ENCODE measurements at regions not wholly inside any gene's neighbourhood (a gene's known extent, or its start where the extent isn't known, plus 50 kb on each side); places are given as distances from the start of the nearest gene placed in this dataset.

DNA sequence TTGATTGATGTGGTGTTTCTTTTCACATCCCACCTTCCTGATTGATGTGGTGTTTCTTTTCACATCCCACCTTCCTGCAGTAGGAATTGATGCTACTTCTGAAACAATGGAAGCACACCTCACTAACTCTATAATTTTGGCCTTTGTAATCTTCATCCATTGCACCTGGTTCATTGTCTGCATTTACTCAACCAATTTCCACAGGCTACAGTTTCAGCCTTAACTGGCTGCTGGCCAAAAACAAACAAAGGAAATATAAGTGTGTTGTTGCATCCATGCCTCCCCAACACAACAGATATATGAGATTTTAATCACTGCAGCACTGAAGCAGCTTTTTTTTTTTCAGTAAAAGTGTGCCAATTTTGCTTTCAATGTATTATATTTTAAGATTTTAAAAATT is 867.6 kb upstream of the PCDH7 start:
- TF ChIP-seq, protein P1, sequence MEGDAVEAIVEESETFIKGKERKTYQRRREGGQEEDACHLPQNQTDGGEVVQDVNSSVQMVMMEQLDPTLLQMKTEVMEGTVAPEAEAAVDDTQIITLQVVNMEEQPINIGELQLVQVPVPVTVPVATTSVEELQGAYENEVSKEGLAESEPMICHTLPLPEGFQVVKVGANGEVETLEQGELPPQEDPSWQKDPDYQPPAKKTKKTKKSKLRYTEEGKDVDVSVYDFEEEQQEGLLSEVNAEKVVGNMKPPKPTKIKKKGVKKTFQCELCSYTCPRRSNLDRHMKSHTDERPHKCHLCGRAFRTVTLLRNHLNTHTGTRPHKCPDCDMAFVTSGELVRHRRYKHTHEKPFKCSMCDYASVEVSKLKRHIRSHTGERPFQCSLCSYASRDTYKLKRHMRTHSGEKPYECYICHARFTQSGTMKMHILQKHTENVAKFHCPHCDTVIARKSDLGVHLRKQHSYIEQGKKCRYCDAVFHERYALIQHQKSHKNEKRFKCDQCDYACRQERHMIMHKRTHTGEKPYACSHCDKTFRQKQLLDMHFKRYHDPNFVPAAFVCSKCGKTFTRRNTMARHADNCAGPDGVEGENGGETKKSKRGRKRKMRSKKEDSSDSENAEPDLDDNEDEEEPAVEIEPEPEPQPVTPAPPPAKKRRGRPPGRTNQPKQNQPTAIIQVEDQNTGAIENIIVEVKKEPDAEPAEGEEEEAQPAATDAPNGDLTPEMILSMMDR (conservative IDR thresholded peaks at IDR 0.05; ENCODE audit: low read depth in 2 of 2), result no peak
- no peak for TF ChIP-seq POLR2AphosphoS5 (IDR thresholded peaks at IDR 0.05; ENCODE audit: low read depth)
- no peak for TF ChIP-seq CREB1 (CRISPR knock-in tag; IDR thresholded peaks at IDR 0.05; ENCODE audit: low read depth)
- TF ChIP-seq, protein P2, sequence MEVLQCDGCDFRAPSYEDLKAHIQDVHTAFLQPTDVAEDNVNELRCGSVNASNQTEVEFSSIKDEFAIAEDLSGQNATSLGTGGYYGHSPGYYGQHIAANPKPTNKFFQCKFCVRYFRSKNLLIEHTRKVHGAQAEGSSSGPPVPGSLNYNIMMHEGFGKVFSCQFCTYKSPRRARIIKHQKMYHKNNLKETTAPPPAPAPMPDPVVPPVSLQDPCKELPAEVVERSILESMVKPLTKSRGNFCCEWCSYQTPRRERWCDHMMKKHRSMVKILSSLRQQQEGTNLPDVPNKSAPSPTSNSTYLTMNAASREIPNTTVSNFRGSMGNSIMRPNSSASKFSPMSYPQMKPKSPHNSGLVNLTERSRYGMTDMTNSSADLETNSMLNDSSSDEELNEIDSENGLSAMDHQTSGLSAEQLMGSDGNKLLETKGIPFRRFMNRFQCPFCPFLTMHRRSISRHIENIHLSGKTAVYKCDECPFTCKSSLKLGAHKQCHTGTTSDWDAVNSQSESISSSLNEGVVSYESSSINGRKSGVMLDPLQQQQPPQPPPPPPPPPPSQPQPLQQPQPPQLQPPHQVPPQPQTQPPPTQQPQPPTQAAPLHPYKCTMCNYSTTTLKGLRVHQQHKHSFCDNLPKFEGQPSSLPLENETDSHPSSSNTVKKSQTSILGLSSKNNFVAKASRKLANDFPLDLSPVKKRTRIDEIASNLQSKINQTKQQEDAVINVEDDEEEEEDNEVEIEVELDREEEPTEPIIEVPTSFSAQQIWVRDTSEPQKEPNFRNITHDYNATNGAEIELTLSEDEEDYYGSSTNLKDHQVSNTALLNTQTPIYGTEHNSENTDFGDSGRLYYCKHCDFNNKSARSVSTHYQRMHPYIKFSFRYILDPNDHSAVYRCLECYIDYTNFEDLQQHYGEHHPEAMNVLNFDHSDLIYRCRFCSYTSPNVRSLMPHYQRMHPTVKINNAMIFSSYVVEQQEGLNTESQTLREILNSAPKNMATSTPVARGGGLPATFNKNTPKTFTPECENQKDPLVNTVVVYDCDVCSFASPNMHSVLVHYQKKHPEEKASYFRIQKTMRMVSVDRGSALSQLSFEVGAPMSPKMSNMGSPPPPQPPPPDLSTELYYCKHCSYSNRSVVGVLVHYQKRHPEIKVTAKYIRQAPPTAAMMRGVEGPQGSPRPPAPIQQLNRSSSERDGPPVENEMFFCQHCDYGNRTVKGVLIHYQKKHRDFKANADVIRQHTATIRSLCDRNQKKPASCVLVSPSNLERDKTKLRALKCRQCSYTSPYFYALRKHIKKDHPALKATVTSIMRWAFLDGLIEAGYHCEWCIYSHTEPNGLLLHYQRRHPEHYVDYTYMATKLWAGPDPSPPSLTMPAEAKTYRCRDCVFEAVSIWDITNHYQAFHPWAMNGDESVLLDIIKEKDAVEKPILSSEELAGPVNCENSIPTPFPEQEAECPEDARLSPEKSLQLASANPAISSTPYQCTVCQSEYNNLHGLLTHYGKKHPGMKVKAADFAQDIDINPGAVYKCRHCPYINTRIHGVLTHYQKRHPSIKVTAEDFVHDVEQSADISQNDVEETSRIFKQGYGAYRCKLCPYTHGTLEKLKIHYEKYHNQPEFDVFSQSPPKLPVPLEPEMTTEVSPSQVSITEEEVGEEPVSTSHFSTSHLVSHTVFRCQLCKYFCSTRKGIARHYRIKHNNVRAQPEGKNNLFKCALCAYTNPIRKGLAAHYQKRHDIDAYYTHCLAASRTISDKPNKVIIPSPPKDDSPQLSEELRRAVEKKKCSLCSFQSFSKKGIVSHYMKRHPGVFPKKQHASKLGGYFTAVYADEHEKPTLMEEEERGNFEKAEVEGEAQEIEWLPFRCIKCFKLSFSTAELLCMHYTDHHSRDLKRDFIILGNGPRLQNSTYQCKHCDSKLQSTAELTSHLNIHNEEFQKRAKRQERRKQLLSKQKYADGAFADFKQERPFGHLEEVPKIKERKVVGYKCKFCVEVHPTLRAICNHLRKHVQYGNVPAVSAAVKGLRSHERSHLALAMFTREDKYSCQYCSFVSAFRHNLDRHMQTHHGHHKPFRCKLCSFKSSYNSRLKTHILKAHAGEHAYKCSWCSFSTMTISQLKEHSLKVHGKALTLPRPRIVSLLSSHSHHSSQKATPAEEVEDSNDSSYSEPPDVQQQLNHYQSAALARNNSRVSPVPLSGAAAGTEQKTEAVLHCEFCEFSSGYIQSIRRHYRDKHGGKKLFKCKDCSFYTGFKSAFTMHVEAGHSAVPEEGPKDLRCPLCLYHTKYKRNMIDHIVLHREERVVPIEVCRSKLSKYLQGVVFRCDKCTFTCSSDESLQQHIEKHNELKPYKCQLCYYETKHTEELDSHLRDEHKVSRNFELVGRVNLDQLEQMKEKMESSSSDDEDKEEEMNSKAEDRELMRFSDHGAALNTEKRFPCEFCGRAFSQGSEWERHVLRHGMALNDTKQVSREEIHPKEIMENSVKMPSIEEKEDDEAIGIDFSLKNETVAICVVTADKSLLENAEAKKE (CRISPR knock-in tag; IDR thresholded peaks at IDR 0.05), result no peak
- no peak for TF ChIP-seq EZH2 (IDR thresholded peaks at IDR 0.05; ENCODE audit: low read depth, unreplicated experiment)
- TF ChIP-seq, protein P3, sequence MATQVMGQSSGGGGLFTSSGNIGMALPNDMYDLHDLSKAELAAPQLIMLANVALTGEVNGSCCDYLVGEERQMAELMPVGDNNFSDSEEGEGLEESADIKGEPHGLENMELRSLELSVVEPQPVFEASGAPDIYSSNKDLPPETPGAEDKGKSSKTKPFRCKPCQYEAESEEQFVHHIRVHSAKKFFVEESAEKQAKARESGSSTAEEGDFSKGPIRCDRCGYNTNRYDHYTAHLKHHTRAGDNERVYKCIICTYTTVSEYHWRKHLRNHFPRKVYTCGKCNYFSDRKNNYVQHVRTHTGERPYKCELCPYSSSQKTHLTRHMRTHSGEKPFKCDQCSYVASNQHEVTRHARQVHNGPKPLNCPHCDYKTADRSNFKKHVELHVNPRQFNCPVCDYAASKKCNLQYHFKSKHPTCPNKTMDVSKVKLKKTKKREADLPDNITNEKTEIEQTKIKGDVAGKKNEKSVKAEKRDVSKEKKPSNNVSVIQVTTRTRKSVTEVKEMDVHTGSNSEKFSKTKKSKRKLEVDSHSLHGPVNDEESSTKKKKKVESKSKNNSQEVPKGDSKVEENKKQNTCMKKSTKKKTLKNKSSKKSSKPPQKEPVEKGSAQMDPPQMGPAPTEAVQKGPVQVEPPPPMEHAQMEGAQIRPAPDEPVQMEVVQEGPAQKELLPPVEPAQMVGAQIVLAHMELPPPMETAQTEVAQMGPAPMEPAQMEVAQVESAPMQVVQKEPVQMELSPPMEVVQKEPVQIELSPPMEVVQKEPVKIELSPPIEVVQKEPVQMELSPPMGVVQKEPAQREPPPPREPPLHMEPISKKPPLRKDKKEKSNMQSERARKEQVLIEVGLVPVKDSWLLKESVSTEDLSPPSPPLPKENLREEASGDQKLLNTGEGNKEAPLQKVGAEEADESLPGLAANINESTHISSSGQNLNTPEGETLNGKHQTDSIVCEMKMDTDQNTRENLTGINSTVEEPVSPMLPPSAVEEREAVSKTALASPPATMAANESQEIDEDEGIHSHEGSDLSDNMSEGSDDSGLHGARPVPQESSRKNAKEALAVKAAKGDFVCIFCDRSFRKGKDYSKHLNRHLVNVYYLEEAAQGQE (IDR thresholded peaks at IDR 0.05; ENCODE audit: unreplicated experiment), result no peak
- no peak for TF ChIP-seq EZH2phosphoT487 (IDR thresholded peaks at IDR 0.05; ENCODE audit: unreplicated experiment)
- TF ChIP-seq NANOG (IDR thresholded peaks at IDR 0.05; ENCODE audit: borderline replicate concordance), result no peak
- TF ChIP-seq ZNF114 (CRISPR knock-in tag; IDR thresholded peaks at IDR 0.05), result no peak
- TF ChIP-seq, protein P4, sequence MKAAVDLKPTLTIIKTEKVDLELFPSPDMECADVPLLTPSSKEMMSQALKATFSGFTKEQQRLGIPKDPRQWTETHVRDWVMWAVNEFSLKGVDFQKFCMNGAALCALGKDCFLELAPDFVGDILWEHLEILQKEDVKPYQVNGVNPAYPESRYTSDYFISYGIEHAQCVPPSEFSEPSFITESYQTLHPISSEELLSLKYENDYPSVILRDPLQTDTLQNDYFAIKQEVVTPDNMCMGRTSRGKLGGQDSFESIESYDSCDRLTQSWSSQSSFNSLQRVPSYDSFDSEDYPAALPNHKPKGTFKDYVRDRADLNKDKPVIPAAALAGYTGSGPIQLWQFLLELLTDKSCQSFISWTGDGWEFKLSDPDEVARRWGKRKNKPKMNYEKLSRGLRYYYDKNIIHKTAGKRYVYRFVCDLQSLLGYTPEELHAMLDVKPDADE (IDR thresholded peaks at IDR 0.05), result no peak
- TF ChIP-seq ZNF331 (CRISPR knock-in tag; IDR thresholded peaks at IDR 0.05; ENCODE audit: low read depth), result no peak
- no peak for TF ChIP-seq JUNB (IDR thresholded peaks at IDR 0.05; ENCODE audit: unreplicated experiment)
- no peak for TF ChIP-seq STAT1 (IDR thresholded peaks at IDR 0.05; ENCODE audit: unreplicated experiment)
